GM23338 (cell line): ENCODE measurements at regions not wholly inside any gene's neighbourhood (a gene's known extent, or its start where the extent isn't known, plus 50 kb on each side); places are given as distances from the start of the nearest gene placed in this dataset.

Source experiments
- ATAC-seq: fragments of 200-7000 bp; cut with Tn5 transposase; 3 replicates; pipeline ENCODE4 v1.9.1; 2020
- DNase-seq: peaks from one replicate; pipeline ENCODE4 v3.0.0-alpha.2; 2015; ENCODE audit warnings: low spot score
- H2AFZ ChIP-seq: fragments of 200-600 bp; sonication (generic); 2 replicates; pipeline ENCODE4 v1.8.0; 2016; ENCODE audit warnings: antibody characterized with exemption, mild to moderate bottlenecking, moderate library complexity
- H3F3A ChIP-seq: fragments of 200-600 bp; sonication (generic); replicated peaks from 2 replicates; pipeline ENCODE4 v1.8.0; 2017; ENCODE audit warnings: antibody characterized with exemption, mixed run types, low read depth
- H3K27ac ChIP-seq: fragments of 200-600 bp; sonication (generic); 2 replicates; pipeline ENCODE4 v1.6.1; 2016; ENCODE audit warnings: low read depth
- H3K27me3 ChIP-seq: fragments of 200-600 bp; sonication (generic); 2 replicates; pipeline ENCODE4 v1.8.0; 2016; ENCODE audit warnings: mild to moderate bottlenecking, mixed run types, moderate library complexity; ENCODE audit not compliant: insufficient read depth
- H3K36me3 ChIP-seq: fragments of 200-600 bp; sonication (generic); 2 replicates; pipeline ENCODE4 v1.8.0; 2016; ENCODE audit warnings: mild to moderate bottlenecking; ENCODE audit not compliant: insufficient read depth
- H3K4me1 ChIP-seq: fragments of 200-600 bp; sonication (generic); 2 replicates; pipeline ENCODE4 v1.8.0; 2016; ENCODE audit warnings: mild to moderate bottlenecking, moderate library complexity; ENCODE audit not compliant: insufficient read depth
- H3K4me2 ChIP-seq: fragments of 200-600 bp; sonication (generic); 2 replicates; pipeline ENCODE4 v1.7.1; 2017; ENCODE audit warnings: mixed run types
- H3K4me3 ChIP-seq: fragments of 200-600 bp; sonication (generic); 2 replicates; pipeline ENCODE4 v1.6.1; 2016; ENCODE audit warnings: mixed run types
- H3K79me2 ChIP-seq: fragments of 200-600 bp; sonication (generic); replicated peaks from 2 replicates; pipeline ENCODE4 v1.8.0; 2017; ENCODE audit warnings: mild to moderate bottlenecking; ENCODE audit not compliant: insufficient read depth
- H3K9me2 ChIP-seq: fragments of 200-600 bp; sonication (generic); 2 replicates; pipeline ENCODE4 v1.8.0; 2017; ENCODE audit not compliant: insufficient read depth
- H4K20me1 ChIP-seq: fragments of 200-600 bp; sonication (generic); replicated peaks from 2 replicates; pipeline ENCODE4 v1.8.0; 2017; ENCODE audit warnings: mild to moderate bottlenecking; ENCODE audit not compliant: insufficient read depth
- H3K27ac Mint-ChIP-seq: 2 replicates; pipeline ENCODE4 v1.8.0; 2020; ENCODE audit warnings: inconsistent platforms, mild to moderate bottlenecking, moderate library complexity, mixed read lengths
- H3K27me3 Mint-ChIP-seq: 3 replicates; pipeline ENCODE4 v1.8.0; 2022; ENCODE audit warnings: low read depth, mild to moderate bottlenecking, moderate library complexity, mixed read lengths, inconsistent platforms; ENCODE audit not compliant: insufficient read depth, poor library complexity
- H3K36me3 Mint-ChIP-seq: 3 replicates; pipeline ENCODE4 v1.8.0; 2021; ENCODE audit warnings: low read depth, mild to moderate bottlenecking, inconsistent platforms, moderate library complexity, mixed read lengths
- H3K4me1 Mint-ChIP-seq: 3 replicates; pipeline ENCODE4 v1.8.0; 2020; ENCODE audit warnings: mild to moderate bottlenecking, inconsistent platforms, mixed read lengths
- H3K4me3 Mint-ChIP-seq: 3 replicates; pipeline ENCODE4 v1.8.0; 2021; ENCODE audit warnings: moderate library complexity, mild to moderate bottlenecking, inconsistent platforms, mixed read lengths
- H3K9me3 Mint-ChIP-seq: 3 replicates; pipeline ENCODE4 v1.8.0; 2020; ENCODE audit warnings: moderate library complexity, mild to moderate bottlenecking, inconsistent platforms, mixed read lengths
- NANOG ChIP-seq: IDR thresholded peaks from 2 replicates; pipeline ENCODE4 v1.6.1; 2016; ENCODE audit warnings: antibody characterized with exemption, borderline replicate concordance
- ZNF114 ChIP-seq: fragments of 250-450 bp; sonication (Bioruptor Pico); IDR thresholded peaks from 2 replicates; pipeline ENCODE4 v1.5.0; 2020; ENCODE audit warnings: mild to moderate bottlenecking, moderate library complexity
- ZNF462 ChIP-seq: fragments of 250-450 bp; sonication (Bioruptor Pico); IDR thresholded peaks from 2 replicates; pipeline ENCODE4 v1.5.0; 2020; ENCODE audit warnings: mild to moderate bottlenecking, moderate library complexity
- TF ChIP-seq, protein P1 (sequence below), 2 experiments: fragments of 200-600 bp in 1 of 2; sonication (generic) in 1 of 2; conservative IDR thresholded peaks; 2 replicates each; pipeline versions ENCODE4 v1.5.1 to v1.6.1; 2016 to 2017; ENCODE audit warnings: antibody characterized with exemption in 2 of 2, low read depth in 2 of 2, mild to moderate bottlenecking in 2 of 2, moderate library complexity in 1 of 2
- TF ChIP-seq, protein P2 (sequence below): IDR thresholded peaks from one replicate; pipeline ENCODE4 v1.6.1; 2018; ENCODE audit warnings: antibody characterized with exemption; ENCODE audit not compliant: unreplicated experiment

GRCh38 chr2:162912787-162913186 is 74.2 kb upstream of the KCNH7 start:
- Histone ChIP-seq H3K9me2 (peaks cover 16% of the 10 kb centered on the region; the same call in 1 of the 2 replicates), H3K36me3 (no peaks in the 10 kb centered on the region), H3K79me2 (no peaks in the 10 kb centered on the region), H3K27me3 (no peaks in the 10 kb centered on the region), H3K4me1 (no peaks in the 10 kb centered on the region), H4K20me1 (no peaks in the 10 kb centered on the region), H3K4me3 (no peak overlapping the region), H3K27ac (no peak overlapping the region), H3F3A (no peaks in the 10 kb centered on the region), H3K4me2 (no peak overlapping the region), H2AFZ (no peak overlapping the region)
- H3K27ac Mint-ChIP-seq: no peak overlapping the region
- H3K9me3 Mint-ChIP-seq: peaks cover 2% of the 10 kb centered on the region; the same call in 1 of the 3 replicates
- no peak for DNase-seq
- H3K36me3 Mint-ChIP-seq: no peaks in the 10 kb centered on the region; the same call in 2 of the 3 replicates
- no peak overlapping the region for H3K4me3 Mint-ChIP-seq
- peaks cover 4% of the 10 kb centered on the region; the same call in 1 of the 3 replicates for H3K4me1 Mint-ChIP-seq
- ATAC-seq: no peak
- TF ChIP-seq, protein P1, sequence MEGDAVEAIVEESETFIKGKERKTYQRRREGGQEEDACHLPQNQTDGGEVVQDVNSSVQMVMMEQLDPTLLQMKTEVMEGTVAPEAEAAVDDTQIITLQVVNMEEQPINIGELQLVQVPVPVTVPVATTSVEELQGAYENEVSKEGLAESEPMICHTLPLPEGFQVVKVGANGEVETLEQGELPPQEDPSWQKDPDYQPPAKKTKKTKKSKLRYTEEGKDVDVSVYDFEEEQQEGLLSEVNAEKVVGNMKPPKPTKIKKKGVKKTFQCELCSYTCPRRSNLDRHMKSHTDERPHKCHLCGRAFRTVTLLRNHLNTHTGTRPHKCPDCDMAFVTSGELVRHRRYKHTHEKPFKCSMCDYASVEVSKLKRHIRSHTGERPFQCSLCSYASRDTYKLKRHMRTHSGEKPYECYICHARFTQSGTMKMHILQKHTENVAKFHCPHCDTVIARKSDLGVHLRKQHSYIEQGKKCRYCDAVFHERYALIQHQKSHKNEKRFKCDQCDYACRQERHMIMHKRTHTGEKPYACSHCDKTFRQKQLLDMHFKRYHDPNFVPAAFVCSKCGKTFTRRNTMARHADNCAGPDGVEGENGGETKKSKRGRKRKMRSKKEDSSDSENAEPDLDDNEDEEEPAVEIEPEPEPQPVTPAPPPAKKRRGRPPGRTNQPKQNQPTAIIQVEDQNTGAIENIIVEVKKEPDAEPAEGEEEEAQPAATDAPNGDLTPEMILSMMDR (conservative IDR thresholded peaks at IDR 0.05; ENCODE audit: low read depth in 2 of 2): no peak
- no peak for TF ChIP-seq ZNF114 (CRISPR knock-in tag)
- TF ChIP-seq NANOG: no peak
- H3K27me3 Mint-ChIP-seq: peaks cover 1% of the 10 kb centered on the region

- Mint-ChIP-seq H3K36me3 (no peaks in the 10 kb centered on the region), H3K4me1 (peaks cover 4% of the 10 kb centered on the region; the same call in 1 of the 3 replicates), H3K4me3 (no peak overlapping the region), H3K27ac (no peak overlapping the region; the same call in 1 of the 2 replicates), H3K9me3 (no peaks in the 10 kb centered on the region), H3K27me3 (no peaks in the 10 kb centered on the region)
- Histone ChIP-seq H3K9me2 (0 out of 2 replicates have a peak, but pooled peaks cover 7% of the 10 kb centered on the region), H3K27ac (no peak overlapping the region), H2AFZ (0 out of 2 replicates have a peak overlapping the region, but pooled peaks have one; percentile 34), H3K4me2 (no peak overlapping the region), H3K79me2 (no peaks in the 10 kb centered on the region), H3K36me3 (no peaks in the 10 kb centered on the region), H4K20me1 (no peaks in the 10 kb centered on the region), H3K4me3 (no peak overlapping the region), H3F3A (no peaks in the 10 kb centered on the region), H3K4me1 (no peaks in the 10 kb centered on the region), H3K27me3 (no peaks in the 10 kb centered on the region)
- peak; percentile 87 for ATAC-seq
- DNase-seq: peak; percentile 64
- TF ChIP-seq, protein P1 (conservative IDR thresholded peaks at IDR 0.05; ENCODE audit: low read depth in 2 of 2): peak in 1 of 2 experiments; percentile 35; a peak in 2 of 4 replicates
- TF ChIP-seq ZNF462 (CRISPR knock-in tag): peak; percentile 57; the same call in 1 of the 2 replicates
- TF ChIP-seq, protein P2, sequence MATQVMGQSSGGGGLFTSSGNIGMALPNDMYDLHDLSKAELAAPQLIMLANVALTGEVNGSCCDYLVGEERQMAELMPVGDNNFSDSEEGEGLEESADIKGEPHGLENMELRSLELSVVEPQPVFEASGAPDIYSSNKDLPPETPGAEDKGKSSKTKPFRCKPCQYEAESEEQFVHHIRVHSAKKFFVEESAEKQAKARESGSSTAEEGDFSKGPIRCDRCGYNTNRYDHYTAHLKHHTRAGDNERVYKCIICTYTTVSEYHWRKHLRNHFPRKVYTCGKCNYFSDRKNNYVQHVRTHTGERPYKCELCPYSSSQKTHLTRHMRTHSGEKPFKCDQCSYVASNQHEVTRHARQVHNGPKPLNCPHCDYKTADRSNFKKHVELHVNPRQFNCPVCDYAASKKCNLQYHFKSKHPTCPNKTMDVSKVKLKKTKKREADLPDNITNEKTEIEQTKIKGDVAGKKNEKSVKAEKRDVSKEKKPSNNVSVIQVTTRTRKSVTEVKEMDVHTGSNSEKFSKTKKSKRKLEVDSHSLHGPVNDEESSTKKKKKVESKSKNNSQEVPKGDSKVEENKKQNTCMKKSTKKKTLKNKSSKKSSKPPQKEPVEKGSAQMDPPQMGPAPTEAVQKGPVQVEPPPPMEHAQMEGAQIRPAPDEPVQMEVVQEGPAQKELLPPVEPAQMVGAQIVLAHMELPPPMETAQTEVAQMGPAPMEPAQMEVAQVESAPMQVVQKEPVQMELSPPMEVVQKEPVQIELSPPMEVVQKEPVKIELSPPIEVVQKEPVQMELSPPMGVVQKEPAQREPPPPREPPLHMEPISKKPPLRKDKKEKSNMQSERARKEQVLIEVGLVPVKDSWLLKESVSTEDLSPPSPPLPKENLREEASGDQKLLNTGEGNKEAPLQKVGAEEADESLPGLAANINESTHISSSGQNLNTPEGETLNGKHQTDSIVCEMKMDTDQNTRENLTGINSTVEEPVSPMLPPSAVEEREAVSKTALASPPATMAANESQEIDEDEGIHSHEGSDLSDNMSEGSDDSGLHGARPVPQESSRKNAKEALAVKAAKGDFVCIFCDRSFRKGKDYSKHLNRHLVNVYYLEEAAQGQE: no peak
Observed at GRCh38 chr2:162908567-162908966, 70.0 kb upstream of the KCNH7 start.
